ENCODE measurements at regions not wholly inside any gene's neighbourhood (a gene's known extent, or its start where the extent isn't known, plus 50 kb on each side); places are given as distances from the start of the nearest gene placed in this dataset.

DNA sequence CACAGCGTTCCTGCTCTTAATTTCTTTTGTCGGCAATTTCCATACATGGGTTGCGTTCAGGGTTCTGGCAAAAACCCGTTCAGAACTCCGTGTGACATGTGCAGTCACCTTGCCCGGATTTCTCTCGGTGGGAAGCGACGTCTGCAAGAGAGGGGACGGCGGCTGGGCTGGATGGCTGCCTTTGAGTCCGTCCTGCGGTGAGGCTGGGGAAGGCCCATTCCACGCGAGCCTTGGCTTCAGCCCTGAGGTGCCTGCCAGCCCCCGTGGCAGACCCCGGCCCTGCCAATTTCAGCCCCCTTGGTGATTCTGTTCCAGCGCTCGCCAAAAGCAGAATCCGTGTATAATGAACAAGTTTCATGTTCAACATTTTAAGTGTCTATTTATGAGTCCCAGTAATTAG is 72.6 kb upstream of the TSHZ3 start:
- Histone ChIP-seq H2BK5ac (ENCODE audit: low read depth, low read length) (peak overlapping the region; percentile 97; the same call in 1 of the 2 replicates), H2BK20ac (ENCODE audit: low read length) (peak overlapping the region; percentile 98; the same call in 1 of the 2 replicates), H3K23me2 (ENCODE audit: low read depth, low read length) (0 out of 2 replicates have a peak, but pooled peaks cover 3% of the 10 kb centered on the region), H3K4me1 (replicated peaks in 1 of 4; ENCODE audit: control insufficient read depth in 3 of 4, insufficient read depth in 4 of 4, low read length in 3 of 4) (peaks cover 14 to 53% (median 39%) of the 10 kb centered on the region in 4 experiments), H2AFZ (ENCODE audit: low read length) (no peak overlapping the region), H3K9ac (replicated peaks in 1 of 4; ENCODE audit: extremely low read depth in 1 of 4, low read depth in 3 of 4, low read length in 3 of 4) (no peak overlapping the region; a peak in 1 of 7 replicates), H2BK120ac (replicated peaks; ENCODE audit: low read depth, low read length) (peak overlapping the region; percentile 62), H2BK15ac (ENCODE audit: low read length) (no peak overlapping the region), H4K91ac (replicated peaks; ENCODE audit: insufficient read length, low read length) (peak overlapping the region; percentile 86), H3K23ac (ENCODE audit: insufficient read length) (no peak overlapping the region), H3K56ac (replicated peaks; ENCODE audit: insufficient read length, low read depth, low read length) (no peak overlapping the region), H3K27ac (ENCODE audit: low read depth, low read length) (no peak overlapping the region), H3K4ac (replicated peaks; ENCODE audit: insufficient read length, low read depth, low read length) (peak overlapping the region; percentile 58), H3K36me3 (ENCODE audit: control insufficient read depth in 2 of 4, insufficient read depth in 4 of 4, low read length in 3 of 4) (no peaks in the 10 kb centered on the region), H3K4me2 (ENCODE audit: insufficient read depth in 1 of 2, low read depth in 2 of 2, low read length in 2 of 2) (peak overlapping the region in 1 of 2 experiments; percentile 18; a peak in 1 of 4 replicates), H3K27me3 (replicated peaks in 1 of 4; ENCODE audit: control insufficient read depth in 3 of 4, extremely low read depth in 1 of 4, insufficient read depth in 3 of 4, low read length in 3 of 4) (no peaks in the 10 kb centered on the region), H3K79me2 (ENCODE audit: control insufficient read depth in 1 of 2, insufficient read depth in 2 of 2, low read length in 2 of 2) (no peaks in the 10 kb centered on the region), H4K20me1 (replicated peaks in 1 of 2; ENCODE audit: control insufficient read depth in 1 of 2, insufficient read depth in 2 of 2, low read length in 2 of 2) (no peaks in the 10 kb centered on the region), H3K79me1 (ENCODE audit: low read depth, low read length) (no peaks in the 10 kb centered on the region), H3K14ac (ENCODE audit: insufficient read length) (no peak overlapping the region), H2AK5ac (ENCODE audit: low read depth, low read length) (no peak overlapping the region), H2BK12ac (ENCODE audit: low read depth, low read length) (no peak overlapping the region; the same call in none of the 2 replicates), H4K8ac (ENCODE audit: extremely low read depth, insufficient read depth, low read length) (no peak overlapping the region), H3K18ac (ENCODE audit: extremely low read depth, low read length) (peak overlapping the region; percentile 44; the same call in 1 of the 2 replicates), H3K9me3 (ENCODE audit: insufficient read depth in 2 of 2, low read depth in 1 of 2, low read length in 1 of 2) (no peaks in the 10 kb centered on the region), H3K4me3 (ENCODE audit: extremely low read depth in 1 of 4, insufficient read depth in 2 of 4, low read depth in 3 of 4, low read length in 4 of 4) (no peak overlapping the region), H4K5ac (ENCODE audit: insufficient read length, low read depth, low read length) (peak overlapping the region; percentile 8)
- no peak for FAIRE-seq
- CTCF ChIA-PET (ENCODE audit: partially characterized antibody) = no interaction called here
- TF ChIP-seq, protein P1, sequence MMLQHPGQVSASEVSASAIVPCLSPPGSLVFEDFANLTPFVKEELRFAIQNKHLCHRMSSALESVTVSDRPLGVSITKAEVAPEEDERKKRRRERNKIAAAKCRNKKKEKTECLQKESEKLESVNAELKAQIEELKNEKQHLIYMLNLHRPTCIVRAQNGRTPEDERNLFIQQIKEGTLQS (IDR thresholded peaks at IDR 0.05; ENCODE audit: insufficient read depth, low read depth, low read length) = no peak
- 83% methylated on average over 20 of the region's 20 CpGs; no CpG with 5 or more reads in 1 of the 2 experiments for WGBS, 2 experiments (ENCODE audit: extremely low coverage in 1 of 2, insufficient coverage in 1 of 2, insufficient read length in 1 of 2, insufficient replicate concordance in 2 of 2, low coverage in 1 of 2, low lambda C conversion rate in 2 of 2, missing lambda C conversion rate in 1 of 2)
- POLR2A ChIA-PET (ENCODE audit: partially characterized antibody) = no interaction called here
- DNase-seq (ENCODE audit: low read depth in 1 of 2, low spot score in 2 of 2) = no peak
